Neural cell (in vitro differentiated cells): ENCODE measurements at regions not wholly inside any gene's neighbourhood (a gene's known extent, or its start where the extent isn't known, plus 50 kb on each side); places are given as distances from the start of the nearest gene placed in this dataset.

Experiments used
- H2AFZ ChIP-seq: fragments of 200-600, 300-800 bp; sonication (generic), shearing (Covaris generic); 2 replicates; pipeline ENCODE4 v1.6.0; 2014; ENCODE audit warnings: low read depth, mild to moderate bottlenecking, antibody characterized with exemption, low read length, moderate library complexity
- H3F3A ChIP-seq: fragments of 200-600 bp; shearing (Covaris generic); 2 replicates; pipeline ENCODE4 v1.6.1; 2016; ENCODE audit warnings: mild to moderate bottlenecking, moderate library complexity, mixed read lengths, antibody characterized with exemption, low read length; ENCODE audit not compliant: insufficient read depth, poor library complexity, severe bottlenecking
- H3K27ac ChIP-seq: fragments of 200-600, 300-800 bp; sonication (generic), shearing (Covaris generic); 2 replicates; pipeline ENCODE4 v1.5.1; 2014; ENCODE audit warnings: mild to moderate bottlenecking, low read length, moderate library complexity
- H3K27me3 ChIP-seq: fragments of 300-800, 200-600 bp; sonication (generic), shearing (Covaris generic); 2 replicates; pipeline ENCODE4 v1.6.0; 2014; ENCODE audit warnings: mild to moderate bottlenecking, low read depth, low read length, moderate library complexity; ENCODE audit not compliant: insufficient read depth
- H3K36me3 ChIP-seq: fragments of 300-800, 200-600 bp; sonication (generic), shearing (Covaris generic); 2 replicates; pipeline ENCODE4 v1.5.1; 2014; ENCODE audit warnings: mild to moderate bottlenecking, antibody characterized with exemption, low read length, moderate library complexity; ENCODE audit not compliant: insufficient read depth
- H3K4me2 ChIP-seq: fragments of 300-800, 200-600 bp; sonication (generic), shearing (Covaris generic); 2 replicates; pipeline ENCODE4 v1.6.0; 2014; ENCODE audit warnings: mild to moderate bottlenecking, low read length
- H3K4me3 ChIP-seq: fragments of 300-800, 200-600 bp; sonication (generic), shearing (Covaris generic); 2 replicates; pipeline ENCODE4 v1.5.1; 2014; ENCODE audit warnings: mild to moderate bottlenecking, low read length, moderate library complexity
- H3K79me2 ChIP-seq: fragments of 200-600 bp; shearing (Covaris generic); replicated peaks from 2 replicates; pipeline ENCODE4 v1.6.0; 2014; ENCODE audit warnings: mild to moderate bottlenecking, low read length, moderate library complexity; ENCODE audit not compliant: insufficient read depth
- H3K9ac ChIP-seq: fragments of 300-800, 200-600 bp; sonication (generic), shearing (Covaris generic); 2 replicates; pipeline ENCODE4 v1.6.1; 2016; ENCODE audit warnings: mild to moderate bottlenecking, low read length, mixed read lengths
- H3K9me2 ChIP-seq: fragments of 200-600 bp; shearing (Covaris generic); 2 replicates; pipeline ENCODE4 v1.6.1; 2016; ENCODE audit warnings: mild to moderate bottlenecking, low read length, mixed read lengths; ENCODE audit not compliant: insufficient read depth
- H3K9me3 ChIP-seq: fragments of 200-600, 300-800 bp; sonication (generic), shearing (Covaris generic); 2 replicates; pipeline ENCODE4 v1.6.1; 2016; ENCODE audit warnings: mild to moderate bottlenecking, mixed run types, low read length, moderate library complexity, mixed read lengths
- H4K20me1 ChIP-seq: fragments of 200-600 bp; shearing (Covaris generic); 2 replicates; pipeline ENCODE4 v1.6.1; 2016; ENCODE audit warnings: mild to moderate bottlenecking, mixed run types; ENCODE audit not compliant: insufficient read depth
- CTCF ChIP-seq: fragments of 450-650 bp; IDR thresholded peaks from 2 replicates; pipeline ENCODE4 v1.5.1; 2014; ENCODE audit warnings: antibody characterized with exemption, mild to moderate bottlenecking, moderate library complexity; ENCODE audit not compliant: poor library complexity, severe bottlenecking
- EP300 ChIP-seq: fragments of 450-650 bp; conservative IDR thresholded peaks from 2 replicates; pipeline ENCODE4 v1.6.1; 2014; ENCODE audit warnings: antibody characterized with exemption, mild to moderate bottlenecking, moderate library complexity; ENCODE audit not compliant: poor library complexity, severe bottlenecking
- EZH2 ChIP-seq: fragments of 200-600, 300-800 bp; shearing (Covaris generic), sonication (generic); IDR thresholded peaks from 2 replicates; pipeline ENCODE4 v1.6.1; 2014; ENCODE audit warnings: antibody characterized with exemption, low read length, borderline replicate concordance, mild to moderate bottlenecking; ENCODE audit not compliant: insufficient read depth, poor library complexity, severe bottlenecking
- MXI1 ChIP-seq: fragments of 450-650 bp; conservative IDR thresholded peaks from 2 replicates; pipeline ENCODE4 v1.6.1; 2014; ENCODE audit warnings: antibody characterized with exemption, mild to moderate bottlenecking; ENCODE audit not compliant: poor library complexity, severe bottlenecking
- POLR2AphosphoS5 ChIP-seq: IDR thresholded peaks from 2 replicates; pipeline ENCODE4 v1.6.1; 2012
- RAD21 ChIP-seq: fragments of 450-650 bp; conservative IDR thresholded peaks from 2 replicates; pipeline ENCODE4 v1.6.1; 2014; ENCODE audit warnings: antibody characterized with exemption, mild to moderate bottlenecking, moderate library complexity
- REST ChIP-seq: IDR thresholded peaks from 2 replicates; pipeline ENCODE4 v1.6.1; 2012; ENCODE audit warnings: borderline replicate concordance
- SMC3 ChIP-seq: fragments of 450-650 bp; conservative IDR thresholded peaks from 2 replicates; pipeline ENCODE4 v1.6.1; 2014; ENCODE audit warnings: antibody characterized with exemption, mild to moderate bottlenecking, moderate library complexity; ENCODE audit not compliant: poor library complexity
- TAF1 ChIP-seq: IDR thresholded peaks from 2 replicates; pipeline ENCODE4 v1.6.1; 2012; ENCODE audit warnings: low read depth

- H4K20me1 ChIP-seq, result no peaks in the 10 kb centered on the region
- H3K9me3 ChIP-seq, result peaks cover 25% of the 10 kb centered on the region
- H3K27ac ChIP-seq, result no peak overlapping the region
- no peaks in the 10 kb centered on the region for H3K79me2 ChIP-seq
- no peak overlapping the region for H3K9ac ChIP-seq
- H3F3A ChIP-seq, result no peaks in the 10 kb centered on the region
- H3K36me3 ChIP-seq, result no peaks in the 10 kb centered on the region
- no peak overlapping the region for H3K4me3 ChIP-seq
- H3K9me2 ChIP-seq, result no peaks in the 10 kb centered on the region
- TF ChIP-seq POLR2AphosphoS5 (no peak), SMC3 (no peak), RAD21 (no peak), TAF1 (no peak), MXI1 (no peak), EZH2 (no peak), EP300 (no peak), REST (no peak), CTCF (no peak)
- no peak overlapping the region for H3K4me2 ChIP-seq
- H3K27me3 ChIP-seq, result no peaks in the 10 kb centered on the region
- no peak overlapping the region for H2AFZ ChIP-seq
Observed at GRCh38 chr12:34398366-34398705, 376.0 kb downstream of the ALG10 start.

- Histone ChIP-seq H3K9me3 (peaks cover 27% of the 10 kb centered on the region), H3K9ac (no peak overlapping the region), H3K4me2 (no peak overlapping the region), H4K20me1 (no peaks in the 10 kb centered on the region), H3K27ac (no peak overlapping the region), H3K27me3 (no peaks in the 10 kb centered on the region), H3K4me3 (no peak overlapping the region), H3K79me2 (no peaks in the 10 kb centered on the region), H3F3A (no peaks in the 10 kb centered on the region), H3K36me3 (no peaks in the 10 kb centered on the region), H3K9me2 (no peaks in the 10 kb centered on the region), H2AFZ (no peak overlapping the region)
- TF ChIP-seq TAF1, result no peak
- TF ChIP-seq REST, result no peak
- TF ChIP-seq EP300, result no peak
- no peak for TF ChIP-seq MXI1
- TF ChIP-seq POLR2AphosphoS5, result no peak
- TF ChIP-seq CTCF, result no peak
- no peak for TF ChIP-seq RAD21
- no peak for TF ChIP-seq EZH2
- TF ChIP-seq SMC3, result no peak
Observed at GRCh38 chr12:34398706-34399630, 376.7 kb downstream of the ALG10 start.
